ENCODE measurements at regions not wholly inside any gene's neighbourhood (a gene's known extent, or its start where the extent isn't known, plus 50 kb on each side); places are given as distances from the start of the nearest gene placed in this dataset.
A peak's percentile ranks its signal among the peaks of the same experiment; 100 is the strongest.

DNA sequence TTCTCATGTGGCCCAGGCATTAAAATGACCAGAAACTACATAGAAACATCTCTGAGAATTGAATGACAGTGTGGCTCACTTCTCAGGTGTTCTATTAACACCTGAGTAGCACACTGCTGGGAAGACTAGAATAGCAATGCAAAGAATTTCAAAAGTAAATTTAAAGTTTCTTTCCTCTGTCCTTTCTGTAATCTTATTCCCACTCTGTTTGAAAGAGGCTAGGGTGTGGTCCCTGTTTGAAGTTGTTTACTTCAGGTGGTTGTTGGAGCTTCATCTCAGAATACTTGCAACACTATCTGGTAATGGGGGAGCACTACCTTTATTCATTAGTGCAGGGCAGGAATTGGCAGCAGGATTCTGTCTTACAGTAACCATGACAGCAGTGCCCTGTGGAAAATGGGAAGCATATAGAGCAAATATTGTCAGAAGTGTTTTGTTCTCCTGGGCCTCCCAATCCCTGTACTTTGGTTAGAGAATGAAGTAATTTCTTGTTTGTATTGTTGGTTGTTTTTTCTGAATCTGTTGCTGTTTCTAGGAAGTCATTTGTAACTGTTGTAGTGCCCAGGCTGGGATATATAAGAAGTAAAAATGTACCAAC, 1210.2 kb upstream of the ATXN8OS start (continued):
- TF ChIP-seq, protein P1, sequence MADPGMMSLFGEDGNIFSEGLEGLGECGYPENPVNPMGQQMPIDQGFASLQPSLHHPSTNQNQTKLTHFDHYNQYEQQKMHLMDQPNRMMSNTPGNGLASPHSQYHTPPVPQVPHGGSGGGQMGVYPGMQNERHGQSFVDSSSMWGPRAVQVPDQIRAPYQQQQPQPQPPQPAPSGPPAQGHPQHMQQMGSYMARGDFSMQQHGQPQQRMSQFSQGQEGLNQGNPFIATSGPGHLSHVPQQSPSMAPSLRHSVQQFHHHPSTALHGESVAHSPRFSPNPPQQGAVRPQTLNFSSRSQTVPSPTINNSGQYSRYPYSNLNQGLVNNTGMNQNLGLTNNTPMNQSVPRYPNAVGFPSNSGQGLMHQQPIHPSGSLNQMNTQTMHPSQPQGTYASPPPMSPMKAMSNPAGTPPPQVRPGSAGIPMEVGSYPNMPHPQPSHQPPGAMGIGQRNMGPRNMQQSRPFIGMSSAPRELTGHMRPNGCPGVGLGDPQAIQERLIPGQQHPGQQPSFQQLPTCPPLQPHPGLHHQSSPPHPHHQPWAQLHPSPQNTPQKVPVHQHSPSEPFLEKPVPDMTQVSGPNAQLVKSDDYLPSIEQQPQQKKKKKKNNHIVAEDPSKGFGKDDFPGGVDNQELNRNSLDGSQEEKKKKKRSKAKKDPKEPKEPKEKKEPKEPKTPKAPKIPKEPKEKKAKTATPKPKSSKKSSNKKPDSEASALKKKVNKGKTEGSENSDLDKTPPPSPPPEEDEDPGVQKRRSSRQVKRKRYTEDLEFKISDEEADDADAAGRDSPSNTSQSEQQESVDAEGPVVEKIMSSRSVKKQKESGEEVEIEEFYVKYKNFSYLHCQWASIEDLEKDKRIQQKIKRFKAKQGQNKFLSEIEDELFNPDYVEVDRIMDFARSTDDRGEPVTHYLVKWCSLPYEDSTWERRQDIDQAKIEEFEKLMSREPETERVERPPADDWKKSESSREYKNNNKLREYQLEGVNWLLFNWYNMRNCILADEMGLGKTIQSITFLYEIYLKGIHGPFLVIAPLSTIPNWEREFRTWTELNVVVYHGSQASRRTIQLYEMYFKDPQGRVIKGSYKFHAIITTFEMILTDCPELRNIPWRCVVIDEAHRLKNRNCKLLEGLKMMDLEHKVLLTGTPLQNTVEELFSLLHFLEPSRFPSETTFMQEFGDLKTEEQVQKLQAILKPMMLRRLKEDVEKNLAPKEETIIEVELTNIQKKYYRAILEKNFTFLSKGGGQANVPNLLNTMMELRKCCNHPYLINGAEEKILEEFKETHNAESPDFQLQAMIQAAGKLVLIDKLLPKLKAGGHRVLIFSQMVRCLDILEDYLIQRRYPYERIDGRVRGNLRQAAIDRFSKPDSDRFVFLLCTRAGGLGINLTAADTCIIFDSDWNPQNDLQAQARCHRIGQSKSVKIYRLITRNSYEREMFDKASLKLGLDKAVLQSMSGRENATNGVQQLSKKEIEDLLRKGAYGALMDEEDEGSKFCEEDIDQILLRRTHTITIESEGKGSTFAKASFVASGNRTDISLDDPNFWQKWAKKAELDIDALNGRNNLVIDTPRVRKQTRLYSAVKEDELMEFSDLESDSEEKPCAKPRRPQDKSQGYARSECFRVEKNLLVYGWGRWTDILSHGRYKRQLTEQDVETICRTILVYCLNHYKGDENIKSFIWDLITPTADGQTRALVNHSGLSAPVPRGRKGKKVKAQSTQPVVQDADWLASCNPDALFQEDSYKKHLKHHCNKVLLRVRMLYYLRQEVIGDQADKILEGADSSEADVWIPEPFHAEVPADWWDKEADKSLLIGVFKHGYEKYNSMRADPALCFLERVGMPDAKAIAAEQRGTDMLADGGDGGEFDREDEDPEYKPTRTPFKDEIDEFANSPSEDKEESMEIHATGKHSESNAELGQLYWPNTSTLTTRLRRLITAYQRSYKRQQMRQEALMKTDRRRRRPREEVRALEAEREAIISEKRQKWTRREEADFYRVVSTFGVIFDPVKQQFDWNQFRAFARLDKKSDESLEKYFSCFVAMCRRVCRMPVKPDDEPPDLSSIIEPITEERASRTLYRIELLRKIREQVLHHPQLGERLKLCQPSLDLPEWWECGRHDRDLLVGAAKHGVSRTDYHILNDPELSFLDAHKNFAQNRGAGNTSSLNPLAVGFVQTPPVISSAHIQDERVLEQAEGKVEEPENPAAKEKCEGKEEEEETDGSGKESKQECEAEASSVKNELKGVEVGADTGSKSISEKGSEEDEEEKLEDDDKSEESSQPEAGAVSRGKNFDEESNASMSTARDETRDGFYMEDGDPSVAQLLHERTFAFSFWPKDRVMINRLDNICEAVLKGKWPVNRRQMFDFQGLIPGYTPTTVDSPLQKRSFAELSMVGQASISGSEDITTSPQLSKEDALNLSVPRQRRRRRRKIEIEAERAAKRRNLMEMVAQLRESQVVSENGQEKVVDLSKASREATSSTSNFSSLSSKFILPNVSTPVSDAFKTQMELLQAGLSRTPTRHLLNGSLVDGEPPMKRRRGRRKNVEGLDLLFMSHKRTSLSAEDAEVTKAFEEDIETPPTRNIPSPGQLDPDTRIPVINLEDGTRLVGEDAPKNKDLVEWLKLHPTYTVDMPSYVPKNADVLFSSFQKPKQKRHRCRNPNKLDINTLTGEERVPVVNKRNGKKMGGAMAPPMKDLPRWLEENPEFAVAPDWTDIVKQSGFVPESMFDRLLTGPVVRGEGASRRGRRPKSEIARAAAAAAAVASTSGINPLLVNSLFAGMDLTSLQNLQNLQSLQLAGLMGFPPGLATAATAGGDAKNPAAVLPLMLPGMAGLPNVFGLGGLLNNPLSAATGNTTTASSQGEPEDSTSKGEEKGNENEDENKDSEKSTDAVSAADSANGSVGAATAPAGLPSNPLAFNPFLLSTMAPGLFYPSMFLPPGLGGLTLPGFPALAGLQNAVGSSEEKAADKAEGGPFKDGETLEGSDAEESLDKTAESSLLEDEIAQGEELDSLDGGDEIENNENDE (IDR thresholded peaks at IDR 0.05; ENCODE audit: insufficient replicate concordance, low read length): peak; percentile 67
- TF ChIP-seq EZH2 (IDR thresholded peaks at IDR 0.05; ENCODE audit: low read depth, low read length, severe bottlenecking) (no peak), SP2 (IDR thresholded peaks at IDR 0.05; ENCODE audit: low read length) (no peak)

Measured in H1 (cell line).